GM23338 (cell line): ENCODE measurements at regions not wholly inside any gene's neighbourhood (a gene's known extent, or its start where the extent isn't known, plus 50 kb on each side); places are given as distances from the start of the nearest gene placed in this dataset.

ENCODE experiments used
- ATAC-seq: fragments of 200-7000 bp; cut with Tn5 transposase; 3 replicates; pipeline ENCODE4 v1.9.1; 2020
- DNase-seq: peaks from one replicate; pipeline ENCODE4 v3.0.0-alpha.2; 2015; ENCODE audit warnings: low spot score
- H2AFZ ChIP-seq: fragments of 200-600 bp; sonication (generic); 2 replicates; pipeline ENCODE4 v1.8.0; 2016; ENCODE audit warnings: antibody characterized with exemption, mild to moderate bottlenecking, moderate library complexity
- H3F3A ChIP-seq: fragments of 200-600 bp; sonication (generic); replicated peaks from 2 replicates; pipeline ENCODE4 v1.8.0; 2017; ENCODE audit warnings: antibody characterized with exemption, mixed run types, low read depth
- H3K27ac ChIP-seq: fragments of 200-600 bp; sonication (generic); 2 replicates; pipeline ENCODE4 v1.6.1; 2016; ENCODE audit warnings: low read depth
- H3K27me3 ChIP-seq: fragments of 200-600 bp; sonication (generic); 2 replicates; pipeline ENCODE4 v1.8.0; 2016; ENCODE audit warnings: mild to moderate bottlenecking, mixed run types, moderate library complexity; ENCODE audit not compliant: insufficient read depth
- H3K36me3 ChIP-seq: fragments of 200-600 bp; sonication (generic); 2 replicates; pipeline ENCODE4 v1.8.0; 2016; ENCODE audit warnings: mild to moderate bottlenecking; ENCODE audit not compliant: insufficient read depth
- H3K4me1 ChIP-seq: fragments of 200-600 bp; sonication (generic); 2 replicates; pipeline ENCODE4 v1.8.0; 2016; ENCODE audit warnings: mild to moderate bottlenecking, moderate library complexity; ENCODE audit not compliant: insufficient read depth
- H3K4me2 ChIP-seq: fragments of 200-600 bp; sonication (generic); 2 replicates; pipeline ENCODE4 v1.7.1; 2017; ENCODE audit warnings: mixed run types
- H3K4me3 ChIP-seq: fragments of 200-600 bp; sonication (generic); 2 replicates; pipeline ENCODE4 v1.6.1; 2016; ENCODE audit warnings: mixed run types
- H3K79me2 ChIP-seq: fragments of 200-600 bp; sonication (generic); replicated peaks from 2 replicates; pipeline ENCODE4 v1.8.0; 2017; ENCODE audit warnings: mild to moderate bottlenecking; ENCODE audit not compliant: insufficient read depth
- H3K9me2 ChIP-seq: fragments of 200-600 bp; sonication (generic); 2 replicates; pipeline ENCODE4 v1.8.0; 2017; ENCODE audit not compliant: insufficient read depth
- H4K20me1 ChIP-seq: fragments of 200-600 bp; sonication (generic); replicated peaks from 2 replicates; pipeline ENCODE4 v1.8.0; 2017; ENCODE audit warnings: mild to moderate bottlenecking; ENCODE audit not compliant: insufficient read depth
- H3K27ac Mint-ChIP-seq: 2 replicates; pipeline ENCODE4 v1.8.0; 2020; ENCODE audit warnings: inconsistent platforms, mild to moderate bottlenecking, moderate library complexity, mixed read lengths
- H3K27me3 Mint-ChIP-seq: 3 replicates; pipeline ENCODE4 v1.8.0; 2022; ENCODE audit warnings: low read depth, mild to moderate bottlenecking, moderate library complexity, mixed read lengths, inconsistent platforms; ENCODE audit not compliant: insufficient read depth, poor library complexity
- H3K36me3 Mint-ChIP-seq: 3 replicates; pipeline ENCODE4 v1.8.0; 2021; ENCODE audit warnings: low read depth, mild to moderate bottlenecking, inconsistent platforms, moderate library complexity, mixed read lengths
- H3K4me1 Mint-ChIP-seq: 3 replicates; pipeline ENCODE4 v1.8.0; 2020; ENCODE audit warnings: mild to moderate bottlenecking, inconsistent platforms, mixed read lengths
- H3K4me3 Mint-ChIP-seq: 3 replicates; pipeline ENCODE4 v1.8.0; 2021; ENCODE audit warnings: moderate library complexity, mild to moderate bottlenecking, inconsistent platforms, mixed read lengths
- H3K9me3 Mint-ChIP-seq: 3 replicates; pipeline ENCODE4 v1.8.0; 2020; ENCODE audit warnings: moderate library complexity, mild to moderate bottlenecking, inconsistent platforms, mixed read lengths
- CREB1 ChIP-seq: fragments of 250-450 bp; sonication (Bioruptor Pico); IDR thresholded peaks from 2 replicates; pipeline ENCODE4 v1.5.0; 2020; ENCODE audit warnings: low read depth, mild to moderate bottlenecking, moderate library complexity
- CTCF ChIP-seq, 2 experiments: fragments of 200-600 bp in 1 of 2; sonication (generic) in 1 of 2; conservative IDR thresholded peaks; 2 replicates each; pipeline versions ENCODE4 v1.5.1 to v1.6.1; 2016 to 2017; ENCODE audit warnings: antibody characterized with exemption in 2 of 2, low read depth in 2 of 2, mild to moderate bottlenecking in 2 of 2, moderate library complexity in 1 of 2
- ETS1 ChIP-seq: IDR thresholded peaks from 2 replicates; pipeline ENCODE4 v1.6.1; 2016; ENCODE audit warnings: antibody characterized with exemption
- EZH2 ChIP-seq: fragments of 200-600 bp; sonication (generic); IDR thresholded peaks from one replicate; pipeline ENCODE4 v1.8.0; 2017; ENCODE audit warnings: antibody characterized with exemption, mild to moderate bottlenecking, low read depth; ENCODE audit not compliant: unreplicated experiment
- EZH2phosphoT487 ChIP-seq: fragments of 200-600 bp; sonication (generic); IDR thresholded peaks from one replicate; pipeline ENCODE4 v1.8.1; 2018; ENCODE audit warnings: antibody characterized with exemption; ENCODE audit not compliant: unreplicated experiment
- JUNB ChIP-seq: IDR thresholded peaks from one replicate; pipeline ENCODE4 v1.6.1; 2016; ENCODE audit warnings: antibody characterized with exemption; ENCODE audit not compliant: unreplicated experiment
- NANOG ChIP-seq: IDR thresholded peaks from 2 replicates; pipeline ENCODE4 v1.6.1; 2016; ENCODE audit warnings: antibody characterized with exemption, borderline replicate concordance
- POLR2AphosphoS5 ChIP-seq: IDR thresholded peaks from 2 replicates; pipeline ENCODE4 v1.6.1; 2016; ENCODE audit warnings: antibody characterized with exemption, low read depth
- STAT1 ChIP-seq: IDR thresholded peaks from one replicate; pipeline ENCODE4 v1.6.1; 2016; ENCODE audit warnings: antibody characterized with exemption; ENCODE audit not compliant: unreplicated experiment
- ZNF114 ChIP-seq: fragments of 250-450 bp; sonication (Bioruptor Pico); IDR thresholded peaks from 2 replicates; pipeline ENCODE4 v1.5.0; 2020; ENCODE audit warnings: mild to moderate bottlenecking, moderate library complexity
- ZNF331 ChIP-seq: fragments of 250-450 bp; sonication (Bioruptor Pico); IDR thresholded peaks from 2 replicates; pipeline ENCODE4 v1.5.0; 2020; ENCODE audit warnings: low read depth, mild to moderate bottlenecking, moderate library complexity

GRCh38 chr1:56106531-56107274, 472.7 kb downstream of the PLPP3 start:
- Mint-ChIP-seq H3K4me3 (no peak overlapping the region), H3K27ac (no peak overlapping the region), H3K9me3 (peaks cover 19% of the 10 kb centered on the region; the same call in 2 of the 3 replicates), H3K27me3 (peaks cover 3% of the 10 kb centered on the region), H3K36me3 (peaks cover 4% of the 10 kb centered on the region; the same call in 1 of the 3 replicates), H3K4me1 (no peaks in the 10 kb centered on the region)
- no peaks in the 10 kb centered on the region for H3K79me2 ChIP-seq
- peaks cover 5% of the 10 kb centered on the region; the same call in 1 of the 2 replicates for H3K9me2 ChIP-seq
- DNase-seq (no peak), ATAC-seq (no peak)
- H3K36me3 ChIP-seq: 0 out of 2 replicates have a peak, but pooled peaks cover 6% of the 10 kb centered on the region
- TF ChIP-seq CTCF (conservative IDR thresholded peaks at IDR 0.05; ENCODE audit: low read depth in 2 of 2) (no peak), EZH2phosphoT487 (no peak), ZNF114 (CRISPR knock-in tag) (no peak), ZNF331 (CRISPR knock-in tag) (no peak), ETS1 (no peak), EZH2 (no peak), POLR2AphosphoS5 (no peak), JUNB (no peak), NANOG (no peak)
- no peak overlapping the region for H3K4me2 ChIP-seq
- no peaks in the 10 kb centered on the region for H3F3A ChIP-seq
- H3K27ac ChIP-seq: no peak overlapping the region
- no peak overlapping the region for H2AFZ ChIP-seq
- H3K27me3 ChIP-seq: no peaks in the 10 kb centered on the region
- no peak overlapping the region for H3K4me3 ChIP-seq
- no peaks in the 10 kb centered on the region for H3K4me1 ChIP-seq
- H4K20me1 ChIP-seq: no peaks in the 10 kb centered on the region

GRCh38 chr1:56105397-56105796, 474.0 kb downstream of the PLPP3 start:
- Mint-ChIP-seq H3K9me3 (peaks cover 14% of the 10 kb centered on the region; the same call in 2 of the 3 replicates), H3K27me3 (peaks cover 3% of the 10 kb centered on the region)

More at GRCh38 chr1:56105397-56105796, 474.0 kb downstream of the PLPP3 start:
- Histone ChIP-seq H3K9me2 (peaks cover 5% of the 10 kb centered on the region; the same call in 1 of the 2 replicates), H3K4me2 (no peak overlapping the region), H3K4me3 (no peak overlapping the region), H3K27me3 (no peaks in the 10 kb centered on the region), H3K79me2 (no peaks in the 10 kb centered on the region), H4K20me1 (no peaks in the 10 kb centered on the region), H3K36me3 (0 out of 2 replicates have a peak, but pooled peaks cover 6% of the 10 kb centered on the region), H2AFZ (no peak overlapping the region), H3F3A (no peaks in the 10 kb centered on the region), H3K27ac (no peak overlapping the region), H3K4me1 (no peaks in the 10 kb centered on the region)
- TF ChIP-seq EZH2phosphoT487: no peak
- TF ChIP-seq CREB1: no peak
- no peak for TF ChIP-seq CTCF (conservative IDR thresholded peaks at IDR 0.05; ENCODE audit: low read depth in 2 of 2)
- TF ChIP-seq STAT1: no peak
- TF ChIP-seq ZNF114 (CRISPR knock-in tag): no peak
- no peak overlapping the region for H3K27ac Mint-ChIP-seq
- ATAC-seq (no peak), DNase-seq (no peak)
- H3K36me3 Mint-ChIP-seq: no peaks in the 10 kb centered on the region
- H3K4me1 Mint-ChIP-seq: no peaks in the 10 kb centered on the region
- H3K4me3 Mint-ChIP-seq: no peak overlapping the region
